T follicular helper cell (primary cell): ENCODE measurements at regions not wholly inside any gene's neighbourhood (a gene's known extent, or its start where the extent isn't known, plus 50 kb on each side); places are given as distances from the start of the nearest gene placed in this dataset.

Source experiments
- DNase-seq: peaks from one replicate; pipeline ENCODE4 v3.0.0-alpha.2; 2020; ENCODE audit warnings: low read depth

GRCh38 chr2:16257322-16258028 lies 317.1 kb downstream of the MYCN start:
- DNase-seq, result no peak

- no peak for DNase-seq
These were observed 316.4 kb downstream of the MYCN start for GRCh38 chr2:16256601-16257321.

GRCh38 chr2:16255120-16255519 lies 314.8 kb downstream of the MYCN start:
- no peak for DNase-seq

- no peak for DNase-seq
These were observed 314.1 kb downstream of the MYCN start for GRCh38 chr2:16254356-16254965.

GRCh38 chr2:16253291-16253690 lies 312.9 kb downstream of the MYCN start:
- no peak for DNase-seq

GRCh38 chr2:16252891-16253290 lies 312.5 kb downstream of the MYCN start:
- DNase-seq, result no peak

GRCh38 chr2:16252251-16252650 lies 311.9 kb downstream of the MYCN start:
- no peak for DNase-seq

- DNase-seq, result no peak
These were observed 311.3 kb downstream of the MYCN start for GRCh38 chr2:16251511-16252225.

GRCh38 chr2:16250886-16251285 lies 310.5 kb downstream of the MYCN start:
- no peak for DNase-seq

GRCh38 chr2:16250466-16250865 lies 310.1 kb downstream of the MYCN start:
- DNase-seq, result no peak

GRCh38 chr2:16250056-16250425 lies 309.7 kb downstream of the MYCN start:
- no peak for DNase-seq

GRCh38 chr2:16249246-16250055 lies 309.1 kb downstream of the MYCN start:
- DNase-seq, result no peak

GRCh38 chr2:16248571-16249105 lies 308.3 kb downstream of the MYCN start:
- no peak for DNase-seq

- DNase-seq, result no peak
These were observed 307.2 kb downstream of the MYCN start for GRCh38 chr2:16247326-16248122.

GRCh38 chr2:16246911-16247310 lies 306.6 kb downstream of the MYCN start:
- DNase-seq, result no peak

- DNase-seq, result no peak
These were observed 306.0 kb downstream of the MYCN start for GRCh38 chr2:16246281-16246850.

- DNase-seq, result no peak
These were observed 305.2 kb downstream of the MYCN start for GRCh38 chr2:16245481-16246054.

- DNase-seq, result no peak
These were observed 304.6 kb downstream of the MYCN start for GRCh38 chr2:16244966-16245320.

- no peak for DNase-seq
These were observed 304.0 kb downstream of the MYCN start for GRCh38 chr2:16244153-16244965.
